Adrenal gland (tissue), 9 donors: ENCODE measurements at regions not wholly inside any gene's neighbourhood (a gene's known extent, or its start where the extent isn't known, plus 50 kb on each side); places are given as distances from the start of the nearest gene placed in this dataset.

Source experiments
- DNase-seq, 7 donors: peaks; one replicate each; pipeline ENCODE4 v3.0.0-alpha.2; 2019 to 2020
- H3K27ac ChIP-seq, 5 donors: fragments of 200-600 bp; sonication (generic) in 4 of 5; 1 replicate in 3 of 5; 2 replicates in 2 of 5; pipeline versions ENCODE4 v1.5.1 to v1.8.0; 2016 to 2020; ENCODE audit warnings: mild to moderate bottlenecking in 1 of 5
- H3K27me3 ChIP-seq: fragments of 200-600 bp; 2 replicates; pipeline ENCODE4 v1.8.0; 2021
- H3K36me3 ChIP-seq, 2 donors: fragments of 200-600 bp; replicated peaks in 1 of 2; 1 replicate in 1 of 2; 2 replicates in 1 of 2; pipeline versions ENCODE4 v1.5.1 to v1.8.0; 2018 to 2022
- H3K4me1 ChIP-seq, 2 donors: fragments of 200-600 bp; replicated peaks in 1 of 2; 1 replicate in 1 of 2; 2 replicates in 1 of 2; pipeline versions ENCODE4 v1.5.1 to v1.8.0; 2018 to 2021
- H3K4me3 ChIP-seq, 4 donors: fragments of 200-600 bp; sonication (generic) in 3 of 4; one replicate each; pipeline ENCODE4 v1.5.1; 2016 to 2018
- H3K9me3 ChIP-seq, 3 donors: fragments of 200-600 bp; sonication (generic) in 1 of 3; replicated peaks in 1 of 3; 1 replicate in 2 of 3; 2 replicates in 1 of 3; pipeline versions ENCODE4 v1.5.1 to v1.8.0; 2016 to 2021
- POLR2A ChIP-seq, 2 donors: fragments of 450-650 bp; IDR thresholded peaks; one replicate each; pipeline ENCODE4 v1.6.1; 2017; ENCODE audit warnings: antibody characterized with exemption in 2 of 2, mild to moderate bottlenecking in 2 of 2, moderate library complexity in 1 of 2
- WGBS, 4 donors: extraction: QIAGEN DNeasy Blood & Tissue Kit in 2 of 4; methylation state at CpG; one replicate each; pipeline versions ENCODE4 v1.1.5 to v1.1.7; 2013 to 2017; 5-methylcytosine and 5-hydroxymethylcytosine counted together
- intact Hi-C, 2 donors: fragments of 100-400 bp; cut with DNase I; formaldehyde crosslinking; loops; one replicate each; pipeline versions ENCODE4 v1.14.1 to v1.15.0; 2022 to 2023
- TF ChIP-seq, protein P1 (sequence below), 6 experiments: fragments of 450-650 bp in 4 of 6; fragments of 200-600 bp in 2 of 6; sonication (generic) in 1 of 6; IDR thresholded peaks; 1 replicate in 5 of 6; 2 replicates in 1 of 6; pipeline versions ENCODE4 v1.5.1 to v1.8.0; 2016 to 2021; ENCODE audit warnings: antibody characterized with exemption in 6 of 6, mild to moderate bottlenecking in 2 of 6, moderate library complexity in 1 of 6
- donor health status: healthy with polysubstance abuse.
- donor health status: Bipolar disorder and iron deficiency.
- donor health status: DM: yes; HTN: yes; CAD: no.
- donor health status: DM: no; HTN: no; CAD: no.
- donor health status: DM: no; HTN: no; CAD: no.

DNA sequence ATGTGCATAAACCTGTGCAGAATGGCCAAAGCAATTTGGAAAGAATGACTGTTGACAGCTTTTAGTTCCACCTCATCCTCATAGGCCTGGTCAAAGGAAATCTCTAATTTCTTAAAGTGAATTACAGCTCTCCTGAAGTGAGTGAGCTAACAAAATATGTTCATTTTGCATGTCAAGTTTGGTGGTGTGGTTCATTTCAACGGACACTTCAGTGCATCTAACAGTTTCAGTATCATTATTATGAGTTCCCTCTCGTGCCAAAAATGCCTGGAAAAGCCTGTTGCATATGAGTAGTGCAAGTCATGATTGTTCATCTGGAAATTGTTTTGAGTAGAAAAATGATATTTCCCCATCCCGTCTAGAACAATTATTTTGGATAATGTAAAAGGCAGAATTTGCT lies 53.2 kb upstream of the HMHB1 start:
- H3K4me1 ChIP-seq = no peaks in the 10 kb centered on the region
- H3K36me3 ChIP-seq = no peaks in the 10 kb centered on the region
- H3K27ac ChIP-seq = no peak overlapping the region
- H3K27me3 ChIP-seq = no peaks in the 10 kb centered on the region
- H3K9me3 ChIP-seq = no peaks in the 10 kb centered on the region
- no peak overlapping the region for H3K4me3 ChIP-seq
- DNase-seq = no peak
- intact Hi-C loops = no loop called here
- WGBS, 4 donors = 58 to 80% (median 63%) methylated on average over 3 of the region's 3 CpGs
- TF ChIP-seq POLR2A (IDR thresholded peaks at IDR 0.05) = no peak
- TF ChIP-seq, protein P1, sequence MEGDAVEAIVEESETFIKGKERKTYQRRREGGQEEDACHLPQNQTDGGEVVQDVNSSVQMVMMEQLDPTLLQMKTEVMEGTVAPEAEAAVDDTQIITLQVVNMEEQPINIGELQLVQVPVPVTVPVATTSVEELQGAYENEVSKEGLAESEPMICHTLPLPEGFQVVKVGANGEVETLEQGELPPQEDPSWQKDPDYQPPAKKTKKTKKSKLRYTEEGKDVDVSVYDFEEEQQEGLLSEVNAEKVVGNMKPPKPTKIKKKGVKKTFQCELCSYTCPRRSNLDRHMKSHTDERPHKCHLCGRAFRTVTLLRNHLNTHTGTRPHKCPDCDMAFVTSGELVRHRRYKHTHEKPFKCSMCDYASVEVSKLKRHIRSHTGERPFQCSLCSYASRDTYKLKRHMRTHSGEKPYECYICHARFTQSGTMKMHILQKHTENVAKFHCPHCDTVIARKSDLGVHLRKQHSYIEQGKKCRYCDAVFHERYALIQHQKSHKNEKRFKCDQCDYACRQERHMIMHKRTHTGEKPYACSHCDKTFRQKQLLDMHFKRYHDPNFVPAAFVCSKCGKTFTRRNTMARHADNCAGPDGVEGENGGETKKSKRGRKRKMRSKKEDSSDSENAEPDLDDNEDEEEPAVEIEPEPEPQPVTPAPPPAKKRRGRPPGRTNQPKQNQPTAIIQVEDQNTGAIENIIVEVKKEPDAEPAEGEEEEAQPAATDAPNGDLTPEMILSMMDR (IDR thresholded peaks at IDR 0.05) = no peak

DNA sequence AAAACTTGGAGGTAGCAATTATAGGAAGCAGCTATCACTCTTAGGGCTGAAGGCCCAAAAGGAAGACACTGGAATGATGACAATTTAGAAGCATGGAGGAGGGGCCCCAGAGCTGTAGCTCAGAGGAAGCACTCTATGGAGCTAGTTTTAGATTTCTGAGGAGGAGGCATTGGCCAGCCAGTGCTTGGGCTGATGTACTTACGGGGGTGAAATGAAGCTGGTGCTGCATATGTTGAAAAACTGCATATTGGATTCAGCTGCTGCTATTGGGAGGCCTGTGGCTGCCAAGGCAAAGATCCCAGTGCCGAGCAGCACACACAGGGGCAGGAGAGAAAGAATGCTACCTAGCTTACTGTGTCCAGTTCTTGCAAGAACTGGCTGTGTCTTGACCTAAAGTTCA lies 53.9 kb upstream of the HMHB1 start:
- 78 to 90% (median 86%) methylated on average over 2 of the region's 2 CpGs for WGBS, 4 donors
- intact Hi-C loops = no loop called here

DNA sequence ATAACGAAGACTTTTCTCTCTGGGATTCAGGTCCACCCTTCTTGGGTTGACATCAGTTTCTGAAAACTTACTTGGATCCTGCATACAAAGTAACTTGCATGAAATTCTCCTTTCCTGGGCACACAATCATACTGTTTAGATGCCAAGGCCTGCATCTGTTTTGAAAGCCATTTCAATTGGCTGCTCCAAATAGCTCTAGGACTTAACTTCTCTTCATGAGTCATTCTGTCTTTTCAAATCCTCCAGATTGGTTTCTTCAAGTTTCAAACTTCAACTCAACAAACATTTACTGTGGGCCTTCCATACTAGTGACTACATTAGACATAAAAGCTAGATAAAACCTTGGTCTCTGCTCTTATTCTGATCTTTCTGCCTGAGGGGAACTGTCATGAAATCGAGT lies 54.8 kb upstream of the HMHB1 start:
- DNase-seq = no peak
- H3K27me3 ChIP-seq = no peaks in the 10 kb centered on the region
- TF ChIP-seq, protein P1 (IDR thresholded peaks at IDR 0.05) = no peak
- no peak for TF ChIP-seq POLR2A (IDR thresholded peaks at IDR 0.05)
- no peak overlapping the region for H3K27ac ChIP-seq
- intact Hi-C loops = no loop called here
- H3K9me3 ChIP-seq = no peaks in the 10 kb centered on the region
- H3K36me3 ChIP-seq = no peaks in the 10 kb centered on the region
- H3K4me3 ChIP-seq = no peak overlapping the region
- WGBS, 4 donors = 82 to 90% (median 82%) methylated on average over 2 of the region's 2 CpGs
- no peaks in the 10 kb centered on the region for H3K4me1 ChIP-seq

More for the DNA sequence above, 53.9 kb upstream of the HMHB1 start:
- no peak overlapping the region for H3K4me3 ChIP-seq
- no peaks in the 10 kb centered on the region for H3K9me3 ChIP-seq
- H3K4me1 ChIP-seq = no peaks in the 10 kb centered on the region
- no peak for DNase-seq
- TF ChIP-seq POLR2A (IDR thresholded peaks at IDR 0.05) = no peak
- TF ChIP-seq, protein P1 (IDR thresholded peaks at IDR 0.05) = no peak
- no peaks in the 10 kb centered on the region for H3K36me3 ChIP-seq
- no peaks in the 10 kb centered on the region for H3K27me3 ChIP-seq
- no peak overlapping the region for H3K27ac ChIP-seq

DNA sequence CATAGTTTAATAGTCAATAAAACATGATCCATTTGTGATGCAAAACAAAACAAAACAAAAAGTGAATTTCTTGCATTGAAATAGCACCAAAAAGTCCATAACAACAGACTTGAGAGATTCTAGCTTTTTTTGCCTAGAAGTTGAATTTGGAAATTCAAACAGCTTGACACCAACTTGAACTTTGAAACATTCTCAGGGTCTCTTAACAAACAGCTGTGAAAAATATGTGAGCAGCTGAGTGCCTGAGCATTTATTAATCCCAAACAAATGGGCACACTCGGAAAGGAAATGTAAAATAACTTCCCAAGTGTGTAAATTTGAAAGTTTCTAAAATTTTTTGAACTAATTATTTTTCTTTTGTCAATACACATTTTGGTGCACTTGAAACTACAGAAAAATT lies 56.0 kb upstream of the HMHB1 start:
- 67 to 76% (median 71%) methylated on average over 1 of the region's 1 CpG for WGBS, 4 donors
- no peak overlapping the region for H3K4me3 ChIP-seq
- H3K9me3 ChIP-seq = no peaks in the 10 kb centered on the region
- no peak for TF ChIP-seq POLR2A (IDR thresholded peaks at IDR 0.05)
- TF ChIP-seq, protein P1 (IDR thresholded peaks at IDR 0.05) = no peak
- DNase-seq = no peak
- no peaks in the 10 kb centered on the region for H3K36me3 ChIP-seq
- H3K27me3 ChIP-seq = peaks cover 4% of the 10 kb centered on the region
- intact Hi-C loops = no loop called here
- no peak overlapping the region for H3K27ac ChIP-seq
- H3K4me1 ChIP-seq = no peaks in the 10 kb centered on the region
